Adrenal gland (tissue), 5 donors: ENCODE measurements at regions not wholly inside any gene's neighbourhood (a gene's known extent, or its start where the extent isn't known, plus 50 kb on each side); places are given as distances from the start of the nearest gene placed in this dataset.

Experiments
- CTCF ChIP-seq, 6 experiments: fragments of 450-650 bp in 4 of 6; fragments of 200-600 bp in 2 of 6; sonication (generic) in 1 of 6; IDR thresholded peaks; 1 replicate in 5 of 6; 2 replicates in 1 of 6; pipeline versions ENCODE4 v1.5.1 to v1.8.0; 2016 to 2021; ENCODE audit warnings: antibody characterized with exemption in 6 of 6, mild to moderate bottlenecking in 2 of 6, moderate library complexity in 1 of 6
- POLR2A ChIP-seq, 2 donors: fragments of 450-650 bp; IDR thresholded peaks; one replicate each; pipeline ENCODE4 v1.6.1; 2017; ENCODE audit warnings: antibody characterized with exemption in 2 of 2, mild to moderate bottlenecking in 2 of 2, moderate library complexity in 1 of 2
- donor health status: DM: no; HTN: no; CAD: no.

- no peak for TF ChIP-seq CTCF (IDR thresholded peaks at IDR 0.05)
- no peak for TF ChIP-seq POLR2A (IDR thresholded peaks at IDR 0.05)
Observed at GRCh38 chr10:2223548-2224320, 486.4 kb upstream of the ADARB2 start.
